ENCODE measurements at regions not wholly inside any gene's neighbourhood (a gene's known extent, or its start where the extent isn't known, plus 50 kb on each side); places are given as distances from the start of the nearest gene placed in this dataset.
A peak's percentile ranks its signal among the peaks of the same experiment; 100 is the strongest.

- no peak for DNase-seq
These were observed 220.9 kb upstream of the CDC14C start for GRCh38 chr7:48703466-48703865.

GRCh38 chr7:48708122-48708521, 216.2 kb upstream of the CDC14C start:
- DNase-seq = no peak

GRCh38 chr7:48708635-48709034, 215.7 kb upstream of the CDC14C start:
- DNase-seq = no peak

GRCh38 chr7:48710995-48711394, 213.4 kb upstream of the CDC14C start:
- DNase-seq = no peak

GRCh38 chr7:48718731-48719378, 205.5 kb upstream of the CDC14C start:
- DNase-seq = no peak

GRCh38 chr7:48728799-48729198, 195.5 kb upstream of the CDC14C start:
- DNase-seq = no peak

- DNase-seq = no peak
These were observed 189.5 kb upstream of the CDC14C start for GRCh38 chr7:48734695-48735406.

- no peak for DNase-seq
These were observed 182.8 kb upstream of the CDC14C start for GRCh38 chr7:48741545-48741944.

GRCh38 chr7:48742079-48742798, 182.1 kb upstream of the CDC14C start:
- DNase-seq = peak; percentile 17

GRCh38 chr7:48748081-48748833, 176.1 kb upstream of the CDC14C start:
- DNase-seq = no peak

GRCh38 chr7:48755061-48755555, 169.2 kb upstream of the CDC14C start:
- DNase-seq = no peak

GRCh38 chr7:48759431-48760080, 164.8 kb upstream of the CDC14C start:
- DNase-seq = peak; percentile 47

- no peak for DNase-seq
These were observed 163.7 kb upstream of the CDC14C start for GRCh38 chr7:48760528-48761265.

- no peak for DNase-seq
These were observed 143.5 kb upstream of the CDC14C start for GRCh38 chr7:48780862-48781261.

GRCh38 chr7:48781752-48782151, 142.6 kb upstream of the CDC14C start:
- no peak for DNase-seq

GRCh38 chr7:48782511-48782910, 141.8 kb upstream of the CDC14C start:
- DNase-seq = peak; percentile 64

- peak; percentile 92 for DNase-seq
These were observed 137.4 kb upstream of the CDC14C start for GRCh38 chr7:48786951-48787350.

- DNase-seq = no peak
These were observed 121.1 kb upstream of the CDC14C start for GRCh38 chr7:48803250-48803649.

GRCh38 chr7:48806731-48807130, 117.6 kb upstream of the CDC14C start:
- no peak for DNase-seq

GRCh38 chr7:48811071-48811470, 113.3 kb upstream of the CDC14C start:
- DNase-seq = no peak

GRCh38 chr7:48813472-48813871, 110.9 kb upstream of the CDC14C start:
- no peak for DNase-seq

GRCh38 chr7:48822138-48822537, 102.2 kb upstream of the CDC14C start:
- no peak for DNase-seq

All from NCI-H1105 (cell line).